Body of pancreas (tissue), 4 donors: ENCODE measurements at regions not wholly inside any gene's neighbourhood (a gene's known extent, or its start where the extent isn't known, plus 50 kb on each side); places are given as distances from the start of the nearest gene placed in this dataset.

Source experiments
- CTCF ChIP-seq, 7 experiments: fragments of 450-650 bp in 4 of 7; fragments of 200-600 bp in 3 of 7; sonication (generic) in 3 of 7; IDR thresholded peaks; one replicate each; pipeline ENCODE4 v1.5.1; 2016 to 2019; ENCODE audit warnings: antibody characterized with exemption in 7 of 7
- POLR2A ChIP-seq, 3 donors: fragments of 450-650 bp; IDR thresholded peaks; one replicate each; pipeline ENCODE4 v1.6.1; 2016; ENCODE audit warnings: antibody characterized with exemption in 3 of 3, mild to moderate bottlenecking in 2 of 3

DNA sequence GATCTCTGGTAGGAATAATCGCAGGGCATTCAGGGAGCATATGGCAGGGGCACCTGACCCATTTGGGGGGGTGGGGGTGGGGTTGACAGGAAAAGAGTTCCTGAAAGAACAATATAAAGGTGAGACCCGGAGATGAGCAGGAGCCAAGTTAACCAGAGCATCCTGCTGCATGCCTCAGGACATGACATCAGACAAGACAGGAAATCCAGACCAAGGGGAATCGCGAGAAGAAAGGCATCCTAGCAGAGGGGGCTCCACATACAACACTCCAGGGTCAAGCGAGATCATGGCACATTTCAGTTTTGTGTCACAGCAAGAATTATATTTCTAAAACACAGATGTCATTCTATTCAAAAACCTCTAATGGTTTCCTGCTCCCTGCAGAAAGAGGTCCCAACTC lies 393.1 kb downstream of the COG6 start:
- TF ChIP-seq CTCF (IDR thresholded peaks at IDR 0.05) (no peak), POLR2A (IDR thresholded peaks at IDR 0.05) (no peak)
